NCI-H510A (cell line): ENCODE measurements at regions not wholly inside any gene's neighbourhood (a gene's known extent, or its start where the extent isn't known, plus 50 kb on each side); places are given as distances from the start of the nearest gene placed in this dataset.
"Not testable (repeated sequence)": the region's sequence is repeated elsewhere in the genome, so short reads cannot be mapped to it uniquely, and the experiment has no call there.

Experiments used
- DNase-seq: peaks from one replicate; lab custom pipeline; 2025; lab: John Stamatoyannopoulos, UW

DNA sequence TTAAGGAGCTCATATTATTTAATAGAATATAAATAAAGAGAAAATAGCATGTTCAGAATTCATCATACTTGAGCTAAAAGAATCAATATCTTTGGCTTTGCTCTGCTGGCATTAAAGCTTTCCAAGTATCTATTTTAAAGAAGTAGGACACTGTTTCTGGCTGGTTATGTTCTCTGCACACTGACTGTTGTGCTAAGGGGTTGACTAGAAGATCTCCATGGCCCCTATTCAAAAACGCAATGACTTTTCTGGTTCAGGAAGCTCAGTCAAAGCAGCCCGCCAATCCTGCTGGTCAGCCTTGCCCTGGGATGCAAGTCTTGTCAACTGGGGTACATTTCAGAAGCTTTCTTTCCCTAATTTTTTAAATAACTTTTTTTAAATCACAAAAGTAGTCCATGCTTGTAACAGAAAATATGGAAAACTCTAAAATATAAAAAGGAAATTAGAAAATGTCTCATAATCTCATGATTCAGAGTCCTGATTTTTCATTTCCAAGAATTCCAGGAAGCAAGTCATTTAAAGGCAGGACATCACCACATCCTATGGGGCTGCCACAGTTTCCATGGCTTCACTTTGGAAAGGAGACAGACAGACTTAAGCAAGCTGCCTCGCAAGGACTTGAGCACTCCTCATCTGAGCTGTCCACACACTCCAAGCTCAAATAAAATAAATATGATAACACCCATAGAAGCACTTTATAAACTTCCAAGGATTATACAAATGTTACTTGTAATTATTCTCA is 195.1 kb downstream of the TXNL1 start:
- DNase-seq, result no peak

DNA sequence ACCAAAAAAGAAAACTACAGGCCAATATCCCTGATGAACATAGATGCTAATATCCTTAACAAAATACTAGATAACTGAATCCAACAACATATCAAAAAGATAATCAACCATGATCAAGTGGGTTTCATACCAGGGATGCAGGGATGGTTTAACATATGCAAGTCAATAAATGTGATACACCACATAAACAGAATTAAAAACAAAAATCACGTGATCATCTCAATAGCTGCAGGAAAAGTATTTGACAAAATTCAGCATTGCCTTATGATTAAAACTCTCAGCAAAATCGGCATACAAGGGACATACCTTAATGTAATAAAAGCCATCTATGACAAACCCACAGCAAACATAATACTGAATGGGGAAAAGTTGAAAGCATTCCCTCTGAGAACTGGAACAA is 199.9 kb downstream of the TXNL1 start:
- DNase-seq, result not testable (repeated sequence)

DNA sequence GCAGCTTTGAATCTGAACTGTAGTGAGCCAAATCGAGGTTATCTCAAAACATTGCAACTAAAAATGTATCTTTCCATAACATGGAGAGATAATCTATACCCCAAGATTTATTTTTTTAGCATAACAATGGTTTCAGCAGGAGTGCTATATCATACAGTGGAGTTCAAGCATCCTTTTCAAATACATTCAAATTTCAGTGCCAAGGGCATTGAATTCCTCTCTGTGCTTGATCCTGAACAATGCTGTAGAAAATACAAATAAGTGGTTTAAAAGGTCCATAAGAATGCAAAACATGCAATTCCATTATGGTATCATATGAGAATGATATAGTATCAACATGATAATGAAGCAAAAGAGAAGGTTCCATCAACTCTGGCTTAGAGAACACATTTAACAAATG is 201.7 kb downstream of the TXNL1 start:
- DNase-seq, result no peak

DNA sequence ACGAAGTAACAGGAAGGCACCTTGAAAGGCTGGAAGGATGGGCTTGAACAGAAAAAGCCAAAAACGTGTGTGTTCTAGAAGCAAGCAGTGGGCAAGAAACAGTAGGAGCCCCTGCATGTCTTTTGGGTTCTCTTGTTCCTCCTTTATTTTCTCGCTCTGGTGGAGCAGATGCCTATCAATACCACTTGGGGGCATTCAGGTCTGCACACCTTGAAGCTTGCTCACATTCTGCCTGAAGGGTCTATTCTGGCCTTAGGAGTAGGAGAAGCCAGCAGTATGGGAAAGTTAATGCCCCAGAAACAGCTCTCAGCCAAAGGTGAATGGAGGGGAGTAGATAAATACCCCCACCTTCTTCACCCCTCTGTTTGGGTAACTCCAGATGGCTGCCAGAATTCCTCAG is 204.5 kb downstream of the TXNL1 start:
- DNase-seq, result no peak

DNA sequence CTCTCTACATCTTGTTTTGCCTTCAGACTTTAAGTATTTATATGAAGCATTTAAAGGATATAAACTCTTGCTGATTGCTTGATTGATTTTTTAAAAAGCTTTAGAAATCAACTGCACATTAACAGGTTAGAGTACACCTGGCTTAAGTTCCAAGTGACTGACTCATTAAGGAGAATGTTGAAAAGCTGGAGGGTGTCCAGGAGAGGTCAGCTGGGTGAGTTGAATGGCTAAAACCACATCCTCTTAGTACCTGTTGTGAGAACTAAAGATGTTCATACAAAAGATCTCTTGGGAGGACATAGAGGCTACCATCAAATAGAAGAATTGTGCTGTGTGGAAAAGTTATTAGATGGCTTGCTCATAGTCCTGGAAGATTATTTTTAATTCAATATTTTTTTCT is 206.8 kb downstream of the TXNL1 start:
- no peak for DNase-seq

DNA sequence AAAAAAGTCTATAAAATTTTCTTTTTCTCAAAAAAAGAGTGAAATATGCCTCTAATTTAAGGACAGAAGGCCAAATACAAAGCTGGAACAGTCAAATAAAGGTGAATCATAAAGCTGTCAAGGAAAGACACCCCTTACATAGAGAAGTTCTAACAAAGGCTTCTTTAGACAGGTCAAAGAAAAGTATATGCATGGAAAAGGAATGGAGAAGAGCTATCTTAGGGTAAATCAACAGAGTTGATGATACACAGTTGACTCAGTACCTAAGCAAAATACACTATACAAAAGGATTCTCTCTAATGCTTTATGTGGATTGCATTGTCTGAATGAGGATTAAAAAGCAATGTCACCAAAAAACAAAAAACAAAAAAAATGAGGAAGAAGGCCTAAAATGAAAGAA is 214.8 kb downstream of the TXNL1 start:
- no peak for DNase-seq

DNA sequence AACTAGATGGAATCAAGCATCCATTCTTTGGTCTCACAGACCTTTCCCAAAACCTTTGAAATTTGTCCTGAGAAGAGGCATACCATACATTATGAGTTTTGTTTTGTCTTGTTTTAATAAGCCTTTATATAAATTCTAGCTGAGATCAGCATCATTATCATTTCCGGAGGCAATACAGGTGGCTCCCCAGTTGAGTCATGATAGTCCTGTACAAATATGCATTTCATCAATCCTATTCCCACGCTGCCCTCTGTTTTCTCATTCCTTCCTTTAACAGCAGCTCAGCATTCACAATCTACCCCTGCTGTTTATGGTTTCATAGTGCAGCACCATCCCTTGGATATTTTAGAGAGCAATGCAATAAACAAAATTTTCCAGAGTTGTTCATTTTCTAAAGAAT is 216.7 kb downstream of the TXNL1 start:
- DNase-seq, result no peak

DNA sequence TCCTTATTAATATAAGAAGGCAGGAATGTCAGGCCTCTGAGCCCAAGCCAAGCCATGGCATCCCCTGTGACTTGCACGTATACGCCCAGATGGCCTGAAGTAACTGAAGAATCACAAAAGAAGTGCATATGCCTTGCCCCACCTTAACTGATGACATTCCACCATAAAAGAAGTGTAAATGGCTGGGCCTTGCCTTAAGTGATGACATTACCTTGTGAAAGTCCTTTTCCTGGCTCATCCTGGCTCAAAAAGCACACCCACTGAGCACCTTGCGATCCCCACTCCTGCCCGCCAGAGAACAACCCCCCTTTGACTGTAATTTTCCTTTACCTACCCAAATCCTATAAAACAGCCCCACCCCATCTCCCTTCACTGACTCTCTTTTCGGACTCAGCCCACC is 217.5 kb downstream of the TXNL1 start:
- not testable (repeated sequence) for DNase-seq

DNA sequence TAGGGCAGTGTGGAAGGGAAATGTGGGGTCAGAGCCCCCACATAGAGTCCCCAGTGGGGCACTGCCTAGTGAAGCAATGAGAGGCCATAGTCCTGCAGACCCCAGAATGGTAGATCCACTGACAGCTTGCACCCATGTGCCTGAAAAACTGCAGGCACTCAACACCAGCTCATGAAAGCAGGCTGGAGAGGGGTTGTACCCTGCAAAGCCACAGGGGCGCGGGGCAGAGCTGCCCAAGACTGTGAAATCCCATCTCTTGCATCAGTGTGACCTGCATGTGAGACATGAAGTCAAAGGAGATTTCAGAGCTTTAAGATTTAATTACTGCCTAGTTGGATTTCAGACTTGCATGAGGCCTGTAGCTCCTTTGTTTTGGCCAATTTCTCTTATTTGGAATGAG is 224.0 kb downstream of the TXNL1 start:
- DNase-seq, result no peak

DNA sequence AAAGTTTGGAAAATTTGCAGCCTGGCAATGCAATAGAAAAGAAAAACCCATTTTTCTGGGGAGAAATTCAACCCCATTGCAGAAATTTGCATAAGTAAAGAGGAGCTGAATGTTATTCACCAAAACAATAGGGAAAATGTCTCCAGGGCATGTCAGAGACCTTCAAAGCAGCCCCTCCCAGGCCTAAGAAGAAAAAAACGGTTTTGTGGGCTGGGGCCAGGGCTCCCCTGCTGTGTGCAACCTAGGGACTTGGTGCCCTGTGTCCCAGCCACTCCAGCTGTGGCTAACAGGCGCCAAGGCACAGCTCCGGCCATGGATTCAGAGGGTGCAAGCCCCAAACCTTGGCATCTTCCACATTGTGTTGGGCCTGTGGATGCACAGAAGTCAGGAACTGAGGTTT is 224.5 kb downstream of the TXNL1 start:
- DNase-seq, result no peak

DNA sequence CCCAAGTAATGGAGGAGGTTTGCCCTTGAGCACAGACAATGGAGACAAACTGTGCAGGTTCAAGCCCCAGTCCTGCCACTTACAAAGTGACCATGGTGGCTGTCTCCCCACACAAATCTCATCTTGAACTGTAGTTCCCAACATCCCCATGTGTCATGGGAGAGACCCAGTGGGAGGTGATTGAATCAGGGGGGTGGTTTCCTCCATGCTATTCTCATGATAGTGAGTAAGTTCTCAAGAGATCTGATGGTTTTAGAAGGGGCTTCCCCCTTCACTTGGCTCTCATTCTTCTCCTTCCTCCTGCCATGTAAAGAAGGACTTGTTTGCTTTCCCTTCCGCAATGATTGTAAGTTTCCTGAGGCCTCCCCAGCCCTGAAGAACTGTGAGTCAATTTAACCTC is 225.4 kb downstream of the TXNL1 start:
- DNase-seq, result no peak

DNA sequence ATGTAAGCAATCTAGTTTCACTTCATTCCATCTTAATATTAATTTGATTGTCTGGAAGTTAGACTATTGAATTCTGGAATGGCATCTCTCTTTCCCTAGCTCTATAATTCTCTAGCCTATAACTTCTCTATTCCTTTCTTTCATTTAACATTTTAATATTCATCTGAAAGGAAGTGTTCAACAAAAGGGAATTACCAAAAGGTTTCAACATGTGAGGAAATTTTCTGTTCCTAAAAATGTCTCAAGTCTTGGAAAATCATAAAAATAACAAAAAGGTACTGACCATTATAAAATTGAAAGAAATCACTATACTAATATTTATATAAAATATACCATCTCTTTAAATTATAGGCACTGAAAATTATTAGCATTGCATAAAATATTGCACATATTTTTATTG is 228.7 kb downstream of the TXNL1 start:
- DNase-seq, result no peak

DNA sequence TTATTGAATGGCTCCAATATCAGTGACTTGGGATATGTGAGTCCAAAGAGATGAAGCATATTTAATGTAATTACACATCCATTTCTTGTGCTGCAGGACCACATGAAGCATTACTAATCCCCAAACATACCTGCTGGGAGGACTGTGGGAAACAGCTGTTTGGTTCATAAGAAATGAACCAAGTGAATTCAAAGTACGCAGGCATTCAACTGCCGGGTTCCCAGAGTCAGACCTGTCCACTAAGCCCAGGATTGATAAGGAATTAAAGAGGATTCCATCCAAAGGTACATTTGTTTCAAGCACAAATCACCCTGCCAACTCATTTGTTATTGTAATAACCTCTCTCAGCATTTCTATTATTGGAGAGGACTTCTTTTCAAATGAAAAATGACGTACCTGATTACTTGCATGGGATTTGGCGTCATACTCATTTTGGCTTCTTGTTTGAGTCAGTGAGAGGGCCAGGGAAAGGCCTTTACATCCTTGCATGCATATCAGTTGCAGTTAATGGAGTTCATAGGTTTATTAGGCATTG is 230.7 kb downstream of the TXNL1 start:
- no peak for DNase-seq

DNA sequence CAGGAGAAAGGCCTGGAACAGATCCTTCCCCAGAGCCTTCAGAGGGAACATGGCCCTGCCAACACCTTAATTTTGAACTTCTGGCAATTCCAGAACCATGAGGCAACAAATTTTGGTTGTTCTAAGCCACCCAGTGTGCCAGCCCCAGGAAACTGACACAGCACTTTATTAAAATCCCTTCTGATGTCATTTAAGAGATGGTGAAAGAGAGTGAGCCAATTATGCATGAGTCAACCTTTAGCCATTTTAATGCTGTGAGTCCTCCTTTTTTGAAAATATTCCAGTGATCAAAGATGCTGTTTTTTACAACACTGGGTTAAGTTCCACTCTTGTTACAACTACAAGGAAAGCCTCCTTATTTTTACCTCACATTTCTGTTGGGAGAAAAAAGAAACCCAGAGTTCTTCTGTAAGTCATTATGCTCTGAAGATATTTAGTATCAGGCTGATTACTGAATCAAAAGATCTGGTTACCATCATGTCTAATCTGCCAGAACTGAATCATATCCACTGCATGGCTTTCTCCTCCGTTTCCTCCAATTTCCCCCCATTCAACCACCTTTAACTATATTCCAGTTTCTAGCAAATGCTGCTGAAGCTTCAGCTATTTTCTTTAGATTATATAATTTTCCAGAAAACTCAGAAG is 235.4 kb downstream of the TXNL1 start:
- no peak for DNase-seq

DNA sequence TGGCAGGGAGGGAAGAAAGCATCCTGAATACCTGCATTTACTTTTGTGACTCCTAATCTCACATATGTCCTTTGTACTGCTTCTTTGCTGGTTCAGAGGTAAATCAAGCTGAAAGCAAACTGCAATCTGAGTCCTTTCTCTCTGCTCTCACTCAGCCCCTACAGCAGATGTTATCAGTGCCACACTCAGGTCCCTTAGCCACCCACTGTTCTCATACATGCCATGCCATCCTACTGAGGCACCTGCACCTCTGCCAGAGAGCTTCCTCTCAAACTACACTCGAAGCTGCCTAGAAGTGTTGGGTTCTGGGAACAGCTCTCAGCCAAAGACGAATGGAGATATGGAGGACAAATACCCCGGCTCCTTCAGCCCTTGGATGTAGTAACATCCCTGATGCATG is 244.5 kb downstream of the TXNL1 start:
- DNase-seq, result no peak

DNA sequence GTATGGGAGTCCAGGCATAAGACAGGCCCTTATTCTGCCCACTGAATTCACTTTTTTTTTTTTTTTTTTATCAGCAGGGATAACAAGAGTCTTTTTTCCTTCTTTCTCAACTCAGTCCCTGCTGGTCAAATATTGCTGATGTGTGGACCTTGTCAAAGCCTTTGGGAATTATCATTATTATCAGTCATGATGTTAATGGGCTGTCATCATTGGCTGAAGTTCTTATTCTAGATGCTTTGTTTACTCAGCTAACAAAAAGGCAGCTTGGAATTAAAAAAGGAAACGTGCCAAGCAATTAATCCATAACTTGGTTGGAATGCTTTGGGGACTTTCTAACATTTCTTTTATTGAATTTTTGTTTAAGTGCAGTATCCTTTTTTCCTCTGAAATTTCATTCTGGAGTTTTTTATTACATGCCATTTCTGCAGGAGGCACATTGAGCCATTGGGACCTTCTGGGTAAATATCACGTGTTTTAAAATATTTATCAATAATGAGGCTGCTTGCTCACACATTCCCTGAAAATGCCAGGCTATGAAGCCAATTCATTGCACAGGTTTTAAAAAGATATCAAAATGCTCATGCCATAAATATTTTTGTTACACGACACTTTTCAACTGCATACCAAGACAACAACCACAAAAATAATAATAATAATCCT is 246.3 kb downstream of the TXNL1 start:
- no peak for DNase-seq

DNA sequence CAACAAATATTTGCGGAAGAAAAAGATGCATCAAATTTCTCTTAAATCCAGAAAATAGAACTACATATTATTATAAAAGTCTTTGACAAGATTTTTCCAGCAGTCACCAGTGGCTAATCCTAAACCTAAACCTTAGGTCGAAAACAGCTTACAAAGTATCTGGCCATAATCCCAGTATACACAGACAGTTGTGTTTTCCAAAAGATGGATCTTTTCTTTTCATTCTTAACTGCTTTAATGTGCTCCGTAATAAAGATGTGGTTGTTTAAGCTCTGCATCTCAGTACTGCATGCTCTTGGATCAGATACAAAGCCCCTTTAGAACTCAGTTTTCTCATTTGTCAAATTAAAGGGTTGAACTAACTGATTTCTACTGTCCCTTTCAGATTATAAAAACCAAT is 247.8 kb downstream of the TXNL1 start:
- no peak for DNase-seq

DNA sequence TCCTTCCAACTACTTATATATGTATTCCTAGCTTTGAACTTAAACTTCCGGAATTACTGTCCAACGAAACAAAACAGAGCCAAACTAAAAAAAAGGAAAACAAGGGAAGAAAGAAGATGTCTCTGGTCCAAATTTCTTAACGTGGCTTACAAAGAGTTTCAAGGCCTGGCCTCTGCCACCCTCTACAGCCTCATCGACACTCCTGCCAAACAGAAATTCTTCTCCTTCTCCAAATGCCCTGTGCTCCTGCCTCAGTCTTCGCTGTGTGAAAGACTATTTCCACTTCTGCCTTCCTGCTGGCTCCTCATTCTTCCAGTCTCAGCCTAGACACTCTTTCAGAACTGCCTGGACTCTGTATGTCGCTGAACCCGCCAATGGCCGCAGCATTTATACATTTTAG is 249.2 kb downstream of the TXNL1 start:
- DNase-seq, result no peak

DNA sequence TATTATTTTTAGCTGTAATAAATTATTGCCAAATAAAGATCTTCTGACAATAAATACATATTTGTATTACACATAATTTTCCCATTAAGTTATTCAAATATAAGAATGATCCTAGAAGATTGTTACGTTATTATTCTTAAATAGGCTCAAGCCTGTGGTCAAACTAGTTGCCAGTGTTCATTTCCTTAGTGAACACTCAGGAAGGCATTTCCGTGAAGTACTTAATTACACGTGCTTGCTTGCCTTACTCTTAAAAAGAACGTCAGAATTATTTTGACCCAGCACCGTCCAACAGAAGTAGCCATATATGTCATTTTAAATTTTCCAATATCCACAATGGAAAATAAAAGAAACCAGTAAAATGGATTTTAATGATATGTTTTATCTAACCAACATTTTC is 249.8 kb downstream of the TXNL1 start:
- DNase-seq, result no peak

DNA sequence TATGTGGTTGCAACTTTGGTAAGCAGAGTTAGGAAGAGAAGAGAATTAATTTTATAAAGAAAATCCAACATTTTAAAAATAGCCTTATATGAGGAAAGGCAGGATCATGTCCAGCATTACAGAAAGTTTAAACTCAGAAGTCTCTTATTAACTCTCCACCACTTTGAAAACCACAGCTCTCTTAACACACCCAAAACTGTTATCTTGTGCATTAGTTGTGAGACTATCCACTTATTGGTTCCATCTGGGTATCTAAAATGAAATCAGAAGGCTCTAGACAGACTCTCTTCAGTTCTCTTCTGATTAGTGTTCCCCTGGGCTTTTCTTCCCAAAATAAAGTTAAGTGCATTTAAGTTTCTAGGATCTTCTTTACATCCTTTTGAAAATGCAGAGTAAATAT is 251.5 kb downstream of the TXNL1 start:
- no peak for DNase-seq

DNA sequence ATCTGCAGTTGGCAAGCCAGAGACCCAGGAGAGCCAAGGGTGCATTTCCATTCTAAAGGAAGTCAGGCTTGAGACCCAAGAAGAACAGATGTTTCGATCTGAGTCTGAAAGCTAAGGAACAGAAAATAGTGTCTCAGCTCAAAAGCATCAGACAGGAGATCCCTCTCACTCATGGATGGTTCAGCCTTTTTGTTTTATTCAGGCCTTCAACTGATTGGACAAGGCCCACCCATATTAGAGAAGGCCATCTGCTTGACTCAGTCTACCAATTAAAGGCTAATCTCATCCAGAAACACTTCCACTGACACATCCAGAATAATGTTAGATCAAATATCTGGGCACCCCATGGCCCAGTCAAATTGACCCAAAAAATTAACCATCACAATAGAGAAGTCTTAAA is 255.0 kb downstream of the TXNL1 start:
- no peak for DNase-seq

DNA sequence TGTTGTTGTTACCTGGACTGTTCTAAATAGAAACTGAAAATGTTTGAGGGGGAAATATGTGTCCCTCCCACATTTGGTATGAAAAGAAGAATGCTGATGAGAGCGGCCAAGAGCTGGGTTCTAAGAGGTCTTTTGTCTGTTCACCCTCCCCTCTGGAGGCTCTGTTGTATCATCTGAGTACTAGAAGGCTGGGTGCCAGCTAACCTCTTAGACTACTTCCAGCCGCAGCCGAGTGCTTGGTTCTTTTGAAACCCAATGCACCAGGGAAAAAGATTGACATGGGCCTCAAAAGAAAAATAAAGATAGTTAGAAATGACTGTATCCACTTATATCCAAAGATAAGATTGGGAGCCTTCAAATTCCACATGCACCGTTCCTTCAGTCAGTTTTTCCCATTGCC is 255.9 kb downstream of the TXNL1 start:
- DNase-seq, result no peak

DNA sequence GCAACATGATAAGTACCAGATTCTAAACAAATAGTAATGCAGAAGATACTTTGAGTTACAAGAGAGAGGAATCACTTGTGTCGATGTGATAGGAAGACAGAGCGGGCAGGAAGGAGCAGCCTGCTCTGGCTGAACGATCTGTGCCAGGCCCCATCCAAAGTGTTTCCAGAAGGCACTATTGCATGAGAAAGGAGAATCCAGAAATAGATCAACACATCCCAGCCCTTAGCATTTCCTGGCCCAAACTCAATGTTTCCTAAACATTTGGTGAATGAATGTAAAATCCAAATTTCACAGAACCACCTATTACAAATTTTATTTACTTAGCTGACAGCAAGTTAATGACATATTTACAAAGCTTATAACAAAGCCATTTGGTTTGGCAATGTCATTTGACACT is 257.2 kb downstream of the TXNL1 start:
- no peak for DNase-seq
